Cardiac muscle cell (in vitro differentiated cells and primary cell): ENCODE measurements at regions not wholly inside any gene's neighbourhood (a gene's known extent, or its start where the extent isn't known, plus 50 kb on each side); places are given as distances from the start of the nearest gene placed in this dataset.

ENCODE experiments used
- DNase-seq, 2 donors: peaks; one replicate each; pipeline versions ENCODE4 v3.0.0 to v3.0.0-alpha.2; 2010 to 2017; ENCODE audit warnings: low read depth in 1 of 2, low spot score in 1 of 2
- H3K27ac ChIP-seq: fragments of 200-600 bp; sonication (generic); 2 replicates; pipeline ENCODE4 v1.5.1; 2016
- H3K27me3 ChIP-seq: fragments of 200-600 bp; sonication (generic); 2 replicates; pipeline ENCODE4 v1.6.0; 2016; ENCODE audit warnings: control low read depth
- H3K36me3 ChIP-seq: fragments of 200-600 bp; sonication (generic); 2 replicates; pipeline ENCODE4 v1.5.1; 2016; ENCODE audit warnings: control low read depth
- H3K4me1 ChIP-seq: fragments of 200-600 bp; sonication (generic); 2 replicates; pipeline ENCODE4 v1.8.1; 2017; ENCODE audit warnings: low read depth, mild to moderate bottlenecking, mixed run types
- H3K4me3 ChIP-seq: fragments of 200-600 bp; sonication (generic); 2 replicates; pipeline ENCODE4 v1.5.1; 2016; ENCODE audit warnings: mild to moderate bottlenecking
- H3K9me3 ChIP-seq: fragments of 200-600 bp; sonication (generic); 2 replicates; pipeline ENCODE4 v1.5.1; 2017; ENCODE audit warnings: low read depth, mild to moderate bottlenecking, control low read depth
- CTCF ChIP-seq: IDR thresholded peaks from 2 replicates; pipeline ENCODE4 v1.5.1; 2012; ENCODE audit warnings: low read depth, mild to moderate bottlenecking, low read length

- H3K9me3 ChIP-seq: no peaks in the 10 kb centered on the region
- H3K4me3 ChIP-seq: no peak overlapping the region
- DNase-seq: no peak
- no peaks in the 10 kb centered on the region for H3K27me3 ChIP-seq
- H3K36me3 ChIP-seq: no peaks in the 10 kb centered on the region
- no peak overlapping the region for H3K27ac ChIP-seq
- H3K4me1 ChIP-seq: peaks cover 6% of the 10 kb centered on the region
- no peak for TF ChIP-seq CTCF
Observed at GRCh38 chr7:81301815-81302214, 383.0 kb upstream of the SEMA3C start.

GRCh38 chr7:81300753-81301152 lies 381.9 kb upstream of the SEMA3C start:
- Histone ChIP-seq H3K27ac (no peak overlapping the region), H3K9me3 (no peaks in the 10 kb centered on the region), H3K4me1 (peaks cover 6% of the 10 kb centered on the region), H3K27me3 (no peaks in the 10 kb centered on the region), H3K4me3 (no peak overlapping the region), H3K36me3 (no peaks in the 10 kb centered on the region)
- no peak for TF ChIP-seq CTCF
- DNase-seq: no peak

DNA sequence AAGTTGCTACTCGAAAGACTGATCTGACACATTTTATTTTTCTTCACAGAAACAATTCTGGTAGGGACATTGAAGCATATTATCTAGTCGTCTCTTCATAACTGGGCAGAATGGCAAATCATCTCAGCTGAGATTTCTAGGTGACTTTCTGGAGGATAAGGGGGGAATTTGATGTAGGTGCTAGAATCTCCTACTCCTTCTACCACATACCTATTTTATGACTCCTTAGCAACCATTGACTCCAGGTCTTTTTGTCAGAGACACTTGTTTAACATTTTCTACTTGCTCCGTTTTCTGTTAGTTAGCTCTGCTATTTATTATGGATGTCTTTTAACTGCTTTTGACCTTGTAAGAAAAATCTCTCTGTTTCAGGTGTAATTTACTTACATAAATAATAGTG lies 380.9 kb upstream of the SEMA3C start:
- H3K4me3 ChIP-seq: no peak overlapping the region
- H3K27ac ChIP-seq: no peak overlapping the region
- H3K36me3 ChIP-seq: no peaks in the 10 kb centered on the region
- no peaks in the 10 kb centered on the region for H3K9me3 ChIP-seq
- peaks cover 6% of the 10 kb centered on the region for H3K4me1 ChIP-seq
- H3K27me3 ChIP-seq: no peaks in the 10 kb centered on the region
- TF ChIP-seq CTCF: no peak
- no peak for DNase-seq

DNA sequence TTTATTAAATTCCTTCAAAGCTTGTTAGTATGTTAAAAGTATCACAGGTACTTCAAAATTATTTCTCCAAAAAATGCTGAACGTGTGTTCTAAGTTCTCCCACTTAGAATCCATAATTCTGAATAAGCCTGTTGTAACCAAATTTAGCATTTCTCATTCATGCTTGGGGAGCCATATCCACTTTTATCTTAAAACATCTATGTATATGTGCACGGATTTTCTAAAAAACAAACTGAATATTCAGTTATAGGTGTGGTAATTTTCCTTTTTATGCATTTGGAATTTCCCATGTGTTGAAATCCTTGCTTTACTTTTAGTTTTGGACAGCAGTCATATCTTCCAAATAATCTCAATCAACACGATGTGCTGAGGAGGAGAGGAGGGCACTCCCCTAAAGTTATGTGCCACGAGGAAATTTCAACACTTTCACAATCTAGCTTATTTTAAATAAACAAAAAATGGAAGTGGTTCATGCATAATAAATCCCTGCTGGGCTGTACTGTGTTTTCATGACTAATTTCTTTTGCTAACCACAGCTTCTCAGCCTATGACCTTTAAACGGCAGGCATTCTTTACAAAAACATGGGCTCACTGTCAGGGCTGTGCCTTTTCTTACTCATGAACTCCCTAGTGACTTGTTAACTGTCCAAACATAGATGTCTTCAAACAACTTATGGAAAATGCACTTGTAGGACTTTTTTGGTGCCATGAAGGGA lies 380.3 kb upstream of the SEMA3C start:
- DNase-seq: peak; percentile 3 to 95
- no peaks in the 10 kb centered on the region for H3K27me3 ChIP-seq
- H3K36me3 ChIP-seq: no peaks in the 10 kb centered on the region
- H3K27ac ChIP-seq: no peak overlapping the region
- no peak for TF ChIP-seq CTCF
- H3K4me3 ChIP-seq: no peak overlapping the region
- peaks cover 6% of the 10 kb centered on the region for H3K4me1 ChIP-seq
- H3K9me3 ChIP-seq: no peaks in the 10 kb centered on the region

DNA sequence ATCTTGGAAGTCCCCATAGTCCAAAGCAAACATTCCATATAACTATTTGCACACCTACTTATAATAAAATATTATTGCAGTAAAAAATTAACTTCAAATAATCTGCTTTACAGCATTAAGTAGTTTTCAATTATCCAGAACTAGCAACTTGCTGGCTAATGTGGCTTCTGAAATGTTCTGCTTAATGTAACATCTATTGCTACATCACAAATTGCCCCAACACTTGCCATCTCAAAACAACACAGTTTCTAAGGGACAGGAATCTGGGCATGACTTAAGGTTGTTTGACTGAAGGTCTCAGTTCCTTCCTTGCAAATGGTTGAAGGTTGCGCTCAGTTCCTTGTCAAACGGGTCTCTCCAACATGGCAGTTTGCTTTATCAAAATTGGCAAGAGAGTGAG lies 378.5 kb upstream of the SEMA3C start:
- H3K4me1 ChIP-seq: peaks cover 6% of the 10 kb centered on the region
- DNase-seq: peak in 1 of 2 donors; percentile 13
- H3K27me3 ChIP-seq: no peaks in the 10 kb centered on the region
- no peaks in the 10 kb centered on the region for H3K9me3 ChIP-seq
- no peak overlapping the region for H3K27ac ChIP-seq
- H3K4me3 ChIP-seq: no peak overlapping the region
- no peaks in the 10 kb centered on the region for H3K36me3 ChIP-seq
- TF ChIP-seq CTCF: no peak

DNA sequence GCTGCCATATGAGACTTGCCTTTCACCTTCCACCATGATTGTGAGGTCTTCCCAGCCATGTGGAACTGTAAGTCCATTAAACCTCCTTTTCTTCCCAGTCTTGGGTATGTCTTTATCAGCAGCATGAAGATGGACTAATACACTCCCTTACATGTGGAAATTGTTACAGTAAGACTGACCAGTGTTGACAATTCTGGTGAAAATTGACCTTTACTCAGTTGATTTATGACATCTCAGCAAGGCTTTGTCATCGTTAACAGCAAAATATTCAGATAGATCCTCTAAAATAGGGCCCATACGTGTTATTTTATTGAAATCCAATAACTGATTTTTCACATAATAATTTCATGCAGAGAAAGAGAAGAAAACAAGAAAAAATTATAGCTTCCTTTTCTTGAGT lies 377.9 kb upstream of the SEMA3C start:
- no peak overlapping the region for H3K27ac ChIP-seq
- no peaks in the 10 kb centered on the region for H3K27me3 ChIP-seq
- H3K36me3 ChIP-seq: no peaks in the 10 kb centered on the region
- H3K4me3 ChIP-seq: no peak overlapping the region
- H3K9me3 ChIP-seq: no peaks in the 10 kb centered on the region
- no peak for TF ChIP-seq CTCF
- H3K4me1 ChIP-seq: peaks cover 6% of the 10 kb centered on the region
- no peak for DNase-seq
